ENCODE measurements at regions not wholly inside any gene's neighbourhood (a gene's known extent, or its start where the extent isn't known, plus 50 kb on each side); places are given as distances from the start of the nearest gene placed in this dataset.

GRCh38 chr14:49159081-49159480 is 427.1 kb downstream of the RPS29 start:
- TF ChIP-seq CTCF (IDR thresholded peaks at IDR 0.05; ENCODE audit: low read depth, low read length, missing control alignments), result no peak
- no peak overlapping the region for H3K4me3 ChIP-seq (ENCODE audit: low read depth, low read length)
- DNase-seq (ENCODE audit: low read depth), result no peak
- in situ Hi-C loops (cut with HindIII; ENCODE audit: low sequenced_read_pairs), result no loop called here

GRCh38 chr14:49139593-49139992 is 446.6 kb downstream of the RPS29 start:
- H3K4me3 ChIP-seq (ENCODE audit: low read depth, low read length), result no peak overlapping the region
- TF ChIP-seq CTCF (IDR thresholded peaks at IDR 0.05; ENCODE audit: low read depth, low read length, missing control alignments), result no peak
- DNase-seq (ENCODE audit: low read depth), result no peak
- in situ Hi-C loops (cut with HindIII; ENCODE audit: low sequenced_read_pairs), result no loop called here

GRCh38 chr14:49134940-49135339 is 451.2 kb downstream of the RPS29 start:
- in situ Hi-C loops (cut with HindIII; ENCODE audit: low sequenced_read_pairs), result no loop called here
- DNase-seq (ENCODE audit: low read depth), result no peak
- TF ChIP-seq CTCF (IDR thresholded peaks at IDR 0.05; ENCODE audit: low read depth, low read length, missing control alignments), result no peak
- H3K4me3 ChIP-seq (ENCODE audit: low read depth, low read length), result no peak overlapping the region

GRCh38 chr14:49121246-49121645 is 464.9 kb downstream of the RPS29 start:
- no peak for TF ChIP-seq CTCF (IDR thresholded peaks at IDR 0.05; ENCODE audit: low read depth, low read length, missing control alignments)
- in situ Hi-C loops (cut with HindIII; ENCODE audit: low sequenced_read_pairs), result no loop called here
- no peak for DNase-seq (ENCODE audit: low read depth)
- no peak overlapping the region for H3K4me3 ChIP-seq (ENCODE audit: low read depth, low read length)

GRCh38 chr14:49114161-49114893 is 471.9 kb downstream of the RPS29 start:
- in situ Hi-C loops (cut with HindIII; ENCODE audit: low sequenced_read_pairs), result no loop called here
- TF ChIP-seq CTCF (IDR thresholded peaks at IDR 0.05; ENCODE audit: low read depth, low read length, missing control alignments), result no peak
- no peak overlapping the region for H3K4me3 ChIP-seq (ENCODE audit: low read depth, low read length)
- DNase-seq (ENCODE audit: low read depth), result no peak

- no peak for DNase-seq (ENCODE audit: low read depth)
- no peak for TF ChIP-seq CTCF (IDR thresholded peaks at IDR 0.05; ENCODE audit: low read depth, low read length, missing control alignments)
- H3K4me3 ChIP-seq (ENCODE audit: low read depth, low read length), result no peak overlapping the region
- in situ Hi-C loops (cut with HindIII; ENCODE audit: low sequenced_read_pairs), result loop anchor here (5.0 kb wide), 1 partner anchor 35 kb away; no protein-coding TSS in a partner anchor
Measured at GRCh38 chr14:49106741-49107667, 479.2 kb downstream of the RPS29 start.

All from astrocyte of the cerebellum (primary cell).